Fibroblast of the aortic adventitia (primary cell): ENCODE measurements at regions not wholly inside any gene's neighbourhood (a gene's known extent, or its start where the extent isn't known, plus 50 kb on each side); places are given as distances from the start of the nearest gene placed in this dataset.

Source experiments
- DNase-seq: peaks from one replicate; pipeline ENCODE4 v3.0.0-alpha.2; 2010; ENCODE audit warnings: low read depth
- H3K4me3 ChIP-seq: 2 replicates; pipeline ENCODE4 v1.5.1; 2011; ENCODE audit warnings: low read depth, mild to moderate bottlenecking, control low read depth, low read length, moderate library complexity
- TF ChIP-seq, protein P1 (sequence below): IDR thresholded peaks from 2 replicates; pipeline ENCODE4 v1.5.1; 2011; ENCODE audit warnings: mild to moderate bottlenecking, low read length, control low read depth, inconsistent platforms; ENCODE audit not compliant: insufficient read depth

DNA sequence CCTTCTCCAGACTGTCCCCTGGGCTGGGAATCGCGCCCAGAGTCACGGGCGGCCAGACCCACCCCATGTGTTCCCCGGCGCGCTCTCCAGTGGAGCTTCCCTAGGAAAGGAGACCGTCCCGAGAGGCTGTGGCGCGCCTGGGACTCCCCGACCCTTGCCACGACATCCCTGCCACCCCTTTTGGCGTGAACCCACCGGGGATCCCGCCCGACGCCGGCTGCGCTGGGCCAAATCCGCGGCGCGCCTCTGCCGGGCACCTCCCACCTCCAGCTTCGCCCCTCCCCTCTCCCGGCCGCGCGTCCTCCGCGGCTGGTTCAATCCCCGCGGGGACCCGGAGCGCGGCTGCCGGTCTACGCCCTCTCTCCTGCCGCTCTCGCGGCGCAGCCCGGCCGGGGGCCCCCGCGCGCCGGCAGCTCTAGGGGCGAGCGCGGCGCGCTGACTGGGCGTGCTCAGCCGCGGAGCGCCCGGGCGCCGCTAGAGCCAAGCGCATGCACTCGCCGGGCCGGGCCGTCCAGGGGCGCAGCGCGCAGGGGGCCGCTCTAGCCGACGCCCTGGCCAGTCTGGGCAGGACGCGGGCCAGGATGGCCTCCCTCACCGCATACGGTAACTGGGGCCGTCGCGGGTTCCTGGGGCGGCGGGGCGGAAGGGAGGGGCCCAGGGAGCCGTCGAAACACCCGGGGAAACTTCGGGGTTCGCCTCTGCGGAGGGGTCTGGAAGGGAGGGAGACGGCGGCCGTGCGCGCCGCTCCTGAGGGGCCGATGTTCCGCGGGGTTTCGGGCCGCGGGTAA is 77.4 kb upstream of the ANO4 start:
- peak overlapping the region; percentile 22 for H3K4me3 ChIP-seq
- TF ChIP-seq, protein P1, sequence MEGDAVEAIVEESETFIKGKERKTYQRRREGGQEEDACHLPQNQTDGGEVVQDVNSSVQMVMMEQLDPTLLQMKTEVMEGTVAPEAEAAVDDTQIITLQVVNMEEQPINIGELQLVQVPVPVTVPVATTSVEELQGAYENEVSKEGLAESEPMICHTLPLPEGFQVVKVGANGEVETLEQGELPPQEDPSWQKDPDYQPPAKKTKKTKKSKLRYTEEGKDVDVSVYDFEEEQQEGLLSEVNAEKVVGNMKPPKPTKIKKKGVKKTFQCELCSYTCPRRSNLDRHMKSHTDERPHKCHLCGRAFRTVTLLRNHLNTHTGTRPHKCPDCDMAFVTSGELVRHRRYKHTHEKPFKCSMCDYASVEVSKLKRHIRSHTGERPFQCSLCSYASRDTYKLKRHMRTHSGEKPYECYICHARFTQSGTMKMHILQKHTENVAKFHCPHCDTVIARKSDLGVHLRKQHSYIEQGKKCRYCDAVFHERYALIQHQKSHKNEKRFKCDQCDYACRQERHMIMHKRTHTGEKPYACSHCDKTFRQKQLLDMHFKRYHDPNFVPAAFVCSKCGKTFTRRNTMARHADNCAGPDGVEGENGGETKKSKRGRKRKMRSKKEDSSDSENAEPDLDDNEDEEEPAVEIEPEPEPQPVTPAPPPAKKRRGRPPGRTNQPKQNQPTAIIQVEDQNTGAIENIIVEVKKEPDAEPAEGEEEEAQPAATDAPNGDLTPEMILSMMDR, result no peak
- no peak for DNase-seq

DNA sequence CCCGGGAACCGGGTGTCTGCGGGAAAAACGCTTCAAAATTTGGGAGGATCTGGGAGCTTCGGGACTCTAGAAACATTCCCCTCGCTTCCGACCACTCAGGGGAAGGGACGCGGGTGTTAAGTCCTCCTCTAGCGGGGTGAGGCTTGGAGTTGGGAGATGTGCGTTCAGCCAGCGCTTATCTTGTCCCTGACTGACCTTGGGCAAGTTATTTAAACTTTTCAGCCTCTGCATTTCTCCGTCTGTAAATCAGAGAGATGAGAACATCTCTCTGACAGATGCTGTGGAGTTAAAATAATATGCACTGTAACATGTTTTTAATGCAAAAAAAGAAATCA is 76.9 kb upstream of the ANO4 start:
- TF ChIP-seq, protein P1, result no peak
- H3K4me3 ChIP-seq, result no peak overlapping the region
- no peak for DNase-seq

DNA sequence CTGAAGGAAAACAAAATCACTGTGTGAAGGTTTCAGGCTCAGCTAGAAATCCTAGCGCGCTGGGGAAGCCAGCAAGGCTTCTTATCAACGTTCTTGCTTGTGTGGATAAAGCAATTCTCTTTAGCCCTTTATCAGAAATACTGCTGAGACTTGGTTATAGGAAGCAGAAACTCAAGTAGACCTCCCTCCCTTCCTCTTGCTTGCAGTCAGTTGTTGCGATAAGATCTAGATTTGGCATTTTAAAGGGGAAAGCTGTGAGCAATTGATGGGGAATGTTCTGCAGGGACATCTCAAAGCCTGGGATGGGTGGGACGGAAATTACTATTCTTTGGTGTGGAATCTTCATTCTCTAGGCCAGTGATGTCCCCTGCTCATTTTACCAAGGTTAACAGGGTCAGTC is 76.4 kb upstream of the ANO4 start:
- TF ChIP-seq, protein P1, result no peak
- no peak overlapping the region for H3K4me3 ChIP-seq
- peak; percentile 5 for DNase-seq

DNA sequence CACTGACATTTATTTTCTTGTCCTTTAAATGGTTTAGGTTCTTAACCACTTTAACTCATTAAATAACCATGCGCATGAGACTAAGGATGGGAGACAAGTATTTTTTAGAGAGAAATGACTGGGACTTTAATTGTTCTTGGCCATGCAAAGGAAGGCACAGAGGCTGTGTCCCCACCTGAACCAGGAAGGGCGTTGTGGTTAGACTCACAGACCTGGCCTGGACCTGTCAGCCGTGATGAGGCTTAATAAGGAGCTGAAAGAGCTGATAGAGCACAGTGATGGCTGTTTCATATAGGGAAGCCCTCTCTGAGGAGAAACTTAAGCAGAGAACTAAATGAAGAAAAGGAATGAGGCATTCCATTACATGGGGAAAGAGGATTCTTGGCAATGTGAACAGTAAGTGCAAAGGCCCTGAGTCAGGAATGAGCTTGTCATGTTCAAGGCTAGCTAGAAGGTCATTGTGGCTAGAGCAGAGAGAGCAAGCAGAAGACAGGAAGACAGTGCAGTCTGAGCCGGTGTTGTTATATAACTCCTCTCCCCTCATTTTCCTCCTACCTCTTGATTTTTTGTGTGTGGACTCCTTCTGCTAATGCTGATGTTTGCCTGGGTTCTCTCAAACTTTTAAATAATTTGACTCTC is 74.4 kb upstream of the ANO4 start:
- no peak for DNase-seq
- no peak overlapping the region for H3K4me3 ChIP-seq
- TF ChIP-seq, protein P1, result no peak

DNA sequence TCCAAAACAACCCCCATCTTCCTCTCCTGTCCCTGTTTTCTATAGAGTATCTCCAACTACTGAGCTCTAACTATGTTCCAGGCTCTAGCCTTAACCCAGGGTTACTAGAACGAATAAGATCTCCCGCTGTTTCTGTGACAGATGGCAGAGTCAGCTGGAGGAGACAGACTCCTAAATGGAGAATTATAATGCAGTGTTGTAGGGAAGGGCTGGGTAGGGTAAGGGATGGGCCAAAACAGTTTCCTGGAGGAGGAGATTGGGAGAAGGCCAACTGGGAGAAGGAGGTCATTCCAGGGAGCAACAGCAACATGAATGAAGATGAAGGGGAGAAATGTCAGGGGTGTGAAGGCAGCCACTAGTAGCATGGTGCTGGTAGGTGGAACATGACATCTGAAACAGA is 73.4 kb upstream of the ANO4 start:
- no peak for DNase-seq
- H3K4me3 ChIP-seq, result no peak overlapping the region
- TF ChIP-seq, protein P1, result no peak

DNA sequence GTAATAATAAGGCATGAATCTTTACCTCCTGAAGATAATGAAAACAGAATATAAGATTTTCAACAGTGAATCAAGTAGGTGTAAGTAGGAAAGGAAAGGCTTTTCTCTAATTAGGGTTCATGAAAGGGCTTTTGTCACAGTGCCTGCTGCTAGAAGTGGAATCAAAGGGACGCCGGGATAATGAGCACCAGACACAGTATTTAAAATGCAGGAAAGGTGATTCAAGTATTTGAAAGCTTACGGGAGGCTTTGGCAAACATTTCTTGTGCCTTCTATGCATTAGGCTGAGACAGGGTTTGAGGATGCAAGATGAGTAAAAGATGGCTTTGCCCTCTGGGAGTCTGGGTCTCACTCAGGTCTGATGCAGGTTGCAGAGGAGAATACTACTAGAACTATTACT is 70.5 kb upstream of the ANO4 start:
- DNase-seq, result no peak
- no peak overlapping the region for H3K4me3 ChIP-seq
- TF ChIP-seq, protein P1, result no peak
